GM21576 (cell line): ENCODE measurements at regions not wholly inside any gene's neighbourhood (a gene's known extent, or its start where the extent isn't known, plus 50 kb on each side); places are given as distances from the start of the nearest gene placed in this dataset.
A peak's percentile ranks its signal among the peaks of the same experiment; 100 is the strongest.

Source experiments
- ATAC-seq: cut with Tn5 transposase; IDR thresholded peaks from one replicate; pipeline ENCODE4 v1.9.1; 2021; ENCODE audit warnings: mild to moderate bottlenecking, moderate library complexity; ENCODE audit not compliant: unreplicated experiment

GRCh38 chr6:12504325-12504966, 212.1 kb upstream of the PHACTR1 start:
- ATAC-seq = peak; percentile 62

- no peak for ATAC-seq
Observed at GRCh38 chr6:12505486-12505885, 211.1 kb upstream of the PHACTR1 start.

- ATAC-seq = no peak
Observed at GRCh38 chr6:12506159-12506558, 210.4 kb upstream of the PHACTR1 start.

GRCh38 chr6:12507636-12508035, 208.9 kb upstream of the PHACTR1 start:
- ATAC-seq = no peak

- no peak for ATAC-seq
Observed at GRCh38 chr6:12508553-12508952, 208.0 kb upstream of the PHACTR1 start.

GRCh38 chr6:12509060-12509459, 207.5 kb upstream of the PHACTR1 start:
- no peak for ATAC-seq

GRCh38 chr6:12516070-12516469, 200.5 kb upstream of the PHACTR1 start:
- no peak for ATAC-seq

GRCh38 chr6:12522347-12522746, 194.2 kb upstream of the PHACTR1 start:
- no peak for ATAC-seq

GRCh38 chr6:12523726-12524125, 192.8 kb upstream of the PHACTR1 start:
- no peak for ATAC-seq

- no peak for ATAC-seq
Observed at GRCh38 chr6:12525276-12525675, 191.3 kb upstream of the PHACTR1 start.

GRCh38 chr6:12527339-12527738, 189.2 kb upstream of the PHACTR1 start:
- ATAC-seq = no peak

GRCh38 chr6:12528136-12528535, 188.4 kb upstream of the PHACTR1 start:
- no peak for ATAC-seq

- no peak for ATAC-seq
Observed at GRCh38 chr6:12528581-12529363, 187.8 kb upstream of the PHACTR1 start.

- no peak for ATAC-seq
Observed at GRCh38 chr6:12529364-12530019, 187.1 kb upstream of the PHACTR1 start.

GRCh38 chr6:12530345-12530744, 186.2 kb upstream of the PHACTR1 start:
- no peak for ATAC-seq

- ATAC-seq = no peak
Observed at GRCh38 chr6:12533586-12533985, 183.0 kb upstream of the PHACTR1 start.

- no peak for ATAC-seq
Observed at GRCh38 chr6:12534069-12534853, 182.3 kb upstream of the PHACTR1 start.

- ATAC-seq = no peak
Observed at GRCh38 chr6:12535586-12536314, 180.8 kb upstream of the PHACTR1 start.

GRCh38 chr6:12536416-12536815, 180.2 kb upstream of the PHACTR1 start:
- no peak for ATAC-seq

- no peak for ATAC-seq
Observed at GRCh38 chr6:12537389-12537788, 179.2 kb upstream of the PHACTR1 start.
